CD4-positive, alpha-beta T cell treated with Interleukin-4 for 1 hour (primary cell): ENCODE measurements at regions not wholly inside any gene's neighbourhood (a gene's known extent, or its start where the extent isn't known, plus 50 kb on each side); places are given as distances from the start of the nearest gene placed in this dataset.

Source experiments
- DNase-seq, 2 donors: peaks; one replicate each; pipeline ENCODE4 v3.0.0-alpha.2; 2020 to 2022

GRCh38 chr5:40413743-40414142, 266.0 kb upstream of the PTGER4 start:
- DNase-seq = no peak

- DNase-seq = no peak
Measured at GRCh38 chr5:40412771-40413170, 266.9 kb upstream of the PTGER4 start.

- DNase-seq = peak in 1 of 2 donors; percentile 22
Measured at GRCh38 chr5:40410964-40411635, 268.6 kb upstream of the PTGER4 start.

GRCh38 chr5:40410231-40410861, 269.4 kb upstream of the PTGER4 start:
- DNase-seq = peak; percentile 92 to 95

DNA sequence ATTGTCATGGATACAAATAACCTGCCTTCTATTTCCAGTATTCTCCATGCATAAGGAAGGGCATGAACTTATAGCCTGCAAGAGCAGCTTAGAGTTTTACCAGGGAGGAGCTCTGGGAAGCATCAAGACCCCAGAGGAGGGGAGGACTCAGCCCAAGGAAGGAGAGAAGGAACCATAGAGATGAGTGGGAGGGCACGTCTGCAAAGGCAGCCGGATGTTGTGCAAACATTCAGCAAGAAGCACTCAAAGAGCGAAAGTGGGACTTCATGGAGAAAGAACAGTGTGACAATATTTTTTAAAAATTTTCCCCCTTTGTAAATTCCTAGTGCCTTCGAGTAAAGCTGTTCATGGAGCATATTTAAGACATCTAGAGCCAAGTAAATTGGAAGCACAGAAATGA, 270.1 kb upstream of the PTGER4 start:
- peak; percentile 63 to 69 for DNase-seq

GRCh38 chr5:40406741-40407211, 272.9 kb upstream of the PTGER4 start:
- DNase-seq = peak; percentile 60 to 64

GRCh38 chr5:40405996-40406740, 273.5 kb upstream of the PTGER4 start:
- peak; percentile 38 to 81 for DNase-seq

- DNase-seq = no peak
Measured at GRCh38 chr5:40405230-40405629, 274.5 kb upstream of the PTGER4 start.

DNA sequence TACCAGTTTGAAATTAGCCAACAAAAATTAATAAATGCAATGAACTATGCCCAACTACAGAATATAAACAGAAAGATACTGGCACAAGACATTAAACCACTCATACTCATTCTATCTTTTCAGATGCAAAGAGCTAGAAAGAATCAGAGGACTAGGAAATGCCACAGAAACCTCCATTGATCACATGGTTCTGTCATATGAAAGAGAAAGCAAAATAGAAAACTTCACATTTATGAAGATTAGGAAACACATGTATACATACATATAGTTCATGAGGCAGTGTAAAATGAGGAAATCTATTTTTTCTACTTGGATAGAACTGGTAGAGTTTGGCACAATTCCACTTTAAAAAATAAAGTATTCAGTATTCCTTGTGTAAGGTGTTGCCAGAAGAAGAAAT, 275.1 kb upstream of the PTGER4 start:
- DNase-seq = peak in 1 of 2 donors; percentile 67

DNA sequence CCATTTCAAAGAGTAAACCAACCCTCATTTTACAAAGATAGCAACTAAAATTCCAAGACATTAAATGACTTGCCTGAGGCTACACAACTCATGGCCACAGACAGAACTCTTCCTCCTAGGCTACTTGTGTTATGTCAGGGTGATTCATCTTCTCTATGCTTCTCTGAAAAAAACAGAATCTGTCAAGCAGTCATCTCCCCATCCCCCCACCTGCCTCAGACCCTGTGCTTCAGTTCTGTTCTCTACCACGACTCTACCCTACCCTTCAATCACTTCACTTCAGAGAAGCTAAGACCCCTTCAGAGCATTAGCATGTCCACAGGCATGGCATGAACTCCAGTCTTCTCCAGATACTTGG, 277.7 kb upstream of the PTGER4 start:
- DNase-seq = peak in 1 of 2 donors; percentile 41

DNA sequence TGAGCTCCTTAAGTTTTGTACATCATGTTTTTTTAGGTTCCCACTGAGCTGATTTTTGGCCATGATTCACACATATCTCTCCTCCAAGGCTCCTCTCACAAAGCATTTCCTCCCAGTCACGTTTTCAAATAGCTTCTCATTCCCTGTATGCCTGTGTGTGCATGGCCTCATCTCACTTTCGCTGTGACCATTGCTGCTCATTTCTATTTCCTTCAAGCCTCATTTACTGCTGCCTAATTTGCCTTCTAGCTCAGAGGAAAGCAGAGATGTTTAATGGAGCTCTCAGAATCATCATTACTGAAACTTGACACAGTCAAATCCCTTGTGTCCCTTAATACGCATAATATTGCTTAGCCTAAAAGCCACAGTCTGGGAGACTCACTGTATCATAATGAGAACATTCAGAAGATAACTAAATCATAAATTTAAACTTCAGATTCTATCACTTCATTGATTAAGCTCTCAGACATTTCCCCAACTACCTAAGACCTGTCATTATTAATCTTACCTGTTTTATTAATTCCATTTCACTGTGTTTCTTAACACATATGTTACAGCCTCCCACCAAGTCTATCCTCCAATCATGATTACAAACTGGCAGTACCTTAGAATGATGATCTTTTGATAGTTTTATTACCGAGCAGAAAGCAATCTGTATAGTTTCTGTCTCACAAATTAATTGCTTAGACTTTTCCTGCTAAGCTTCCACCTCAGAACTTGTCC, 278.3 kb upstream of the PTGER4 start:
- no peak for DNase-seq

DNA sequence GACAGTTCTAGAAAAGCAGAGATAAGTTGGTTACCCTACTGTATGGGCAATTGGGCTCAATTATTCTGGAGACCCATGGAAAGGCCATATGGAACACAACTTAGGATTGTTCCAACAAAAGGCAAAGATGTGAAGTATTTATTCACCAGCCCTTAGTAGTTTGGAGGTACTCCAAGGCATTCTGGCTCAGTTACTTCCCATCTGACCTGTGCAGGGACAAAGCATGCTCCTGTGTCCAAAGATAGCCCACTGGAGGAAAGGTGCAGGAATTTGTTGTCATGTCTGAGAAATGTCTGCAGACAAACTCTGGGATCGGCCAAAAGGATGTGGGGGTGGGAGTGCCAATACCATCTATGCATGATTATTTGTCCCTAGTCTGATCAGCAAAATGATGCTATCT, 279.5 kb upstream of the PTGER4 start:
- no peak for DNase-seq

GRCh38 chr5:40399349-40399748, 280.4 kb upstream of the PTGER4 start:
- DNase-seq = no peak

GRCh38 chr5:40397976-40398375, 281.7 kb upstream of the PTGER4 start:
- no peak for DNase-seq

DNA sequence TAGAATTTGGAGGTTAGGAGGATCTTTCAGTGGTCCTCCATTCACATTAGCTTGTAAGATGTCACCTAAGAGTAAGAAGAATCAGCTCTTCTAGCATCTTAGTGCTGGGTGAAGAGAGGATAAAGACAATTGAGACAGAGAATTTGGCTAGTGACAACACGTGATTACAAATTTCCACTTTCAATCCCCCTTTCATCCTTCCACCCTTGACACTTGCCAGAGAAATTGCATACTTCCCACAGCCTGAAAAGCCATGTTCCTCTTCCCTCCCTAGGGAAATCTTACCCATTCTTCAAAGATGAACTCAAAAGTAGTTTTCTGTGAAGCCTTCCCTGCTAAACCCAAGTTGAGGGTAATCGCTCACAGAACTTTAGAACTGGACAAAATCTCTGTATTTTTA, 282.6 kb upstream of the PTGER4 start:
- DNase-seq = no peak

DNA sequence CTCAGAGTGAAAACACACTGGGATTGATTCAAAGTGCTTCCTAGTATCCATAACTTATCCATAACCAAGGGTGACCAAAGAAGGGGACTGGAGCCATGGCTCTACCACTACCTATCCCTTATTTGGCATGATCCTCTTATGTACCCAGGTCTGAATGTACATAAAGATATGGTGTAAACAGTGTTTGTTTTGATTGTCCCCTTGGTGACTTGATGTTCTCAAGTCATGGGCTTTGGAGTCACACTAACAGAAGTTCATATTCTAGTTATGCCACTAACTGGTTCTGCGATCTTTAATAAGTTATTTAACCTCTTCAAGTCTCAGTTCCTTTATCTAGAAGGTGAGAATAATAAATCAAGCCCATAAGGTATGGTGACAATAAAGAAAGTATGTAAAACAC, 283.4 kb upstream of the PTGER4 start:
- no peak for DNase-seq

DNA sequence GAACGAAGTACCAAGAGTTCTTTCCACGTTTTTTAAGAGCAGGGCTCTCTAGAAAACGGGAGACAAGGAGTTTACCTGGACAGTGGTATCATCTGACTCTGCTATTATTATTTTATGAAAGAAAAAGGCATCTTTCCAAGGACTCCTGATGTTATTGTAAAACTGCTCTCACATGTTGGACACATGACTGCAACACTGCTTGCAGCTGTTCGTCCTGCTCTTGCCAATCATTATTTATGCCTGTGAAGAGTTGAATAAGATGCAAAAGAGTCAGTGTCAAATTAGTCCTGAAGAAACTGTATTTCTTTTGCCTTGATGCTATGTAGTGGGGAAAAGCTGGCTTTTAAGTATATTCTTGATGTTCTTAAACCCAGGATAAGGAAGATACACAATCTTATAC, 284.5 kb upstream of the PTGER4 start:
- DNase-seq = no peak

DNA sequence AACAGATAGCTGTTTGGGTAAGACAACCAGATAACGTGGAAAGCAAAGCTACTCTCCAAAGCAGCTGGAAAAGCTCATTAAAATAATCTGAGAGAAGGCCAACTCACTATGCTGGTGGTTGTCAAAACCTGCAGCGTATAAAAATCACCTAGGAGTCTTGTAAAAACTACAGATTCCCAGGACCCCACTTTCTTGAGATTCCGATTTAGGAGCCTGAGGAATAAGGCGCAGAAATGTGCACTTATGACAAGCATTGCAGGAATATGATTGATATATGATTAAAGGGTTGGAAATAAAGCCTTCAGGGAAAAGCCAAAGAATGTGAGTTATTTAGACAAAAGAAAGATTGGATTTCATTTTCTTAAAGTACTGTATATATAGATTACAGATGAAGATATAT, 285.0 kb upstream of the PTGER4 start:
- no peak for DNase-seq

DNA sequence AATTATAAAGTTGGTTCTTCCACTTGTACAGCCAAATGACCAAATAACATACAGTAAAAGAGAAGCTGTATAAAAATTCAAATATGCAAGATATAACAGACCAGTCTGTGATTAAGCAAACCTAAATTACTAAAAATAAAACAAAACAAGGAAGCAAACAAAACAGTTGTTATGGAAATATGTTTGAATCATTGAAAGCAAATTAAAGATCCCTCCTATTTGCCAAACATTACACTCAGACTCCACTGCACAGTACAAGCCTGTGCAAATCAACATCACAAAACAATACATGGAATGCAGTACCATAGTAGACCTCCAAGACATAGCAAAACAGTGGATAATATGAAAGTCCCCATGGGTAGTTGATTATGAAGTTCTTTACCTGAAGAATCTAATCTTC, 288.1 kb upstream of the PTGER4 start:
- no peak for DNase-seq

DNA sequence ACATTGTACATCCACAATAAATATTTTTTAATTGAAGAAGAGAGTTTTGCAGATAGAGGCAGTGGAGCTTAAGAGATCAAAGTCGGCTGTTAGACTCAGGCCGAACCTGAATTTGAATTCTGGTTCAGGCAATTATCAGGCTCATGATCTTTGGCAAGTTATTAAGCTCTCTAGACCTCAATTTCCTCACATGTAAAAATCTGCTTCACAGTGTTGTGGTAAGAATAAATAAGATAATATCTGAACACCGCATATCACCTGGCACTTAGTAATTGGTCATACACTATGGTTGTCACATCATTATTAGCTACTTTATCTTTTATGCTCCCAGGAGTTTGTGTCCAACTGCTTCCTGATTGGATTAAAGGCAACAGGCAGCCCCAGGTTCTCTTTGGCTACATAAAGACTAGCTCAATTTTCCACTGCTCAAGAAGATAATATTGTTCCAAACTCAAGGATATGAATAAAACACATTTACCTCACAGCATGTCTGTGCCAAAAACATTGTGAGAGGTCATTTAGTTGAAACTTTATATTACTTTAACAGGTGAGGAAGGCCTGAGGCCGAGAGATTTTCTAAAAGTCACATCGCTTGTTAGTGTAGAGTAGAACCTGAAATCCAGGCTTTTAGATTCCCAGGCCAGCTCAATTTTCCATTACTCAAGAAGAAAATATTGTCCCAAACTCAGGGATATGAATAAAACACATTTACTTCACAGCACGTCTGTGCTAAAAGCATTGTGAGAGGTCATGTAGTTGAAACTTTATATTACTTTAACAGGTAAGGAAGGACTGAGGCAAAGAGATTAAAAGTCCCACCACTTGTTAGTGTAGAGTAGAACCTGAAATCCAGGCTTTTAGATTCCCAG, 289.2 kb upstream of the PTGER4 start:
- peak in 1 of 2 donors; percentile 66 for DNase-seq

GRCh38 chr5:40389591-40389990, 290.1 kb upstream of the PTGER4 start:
- no peak for DNase-seq

DNA sequence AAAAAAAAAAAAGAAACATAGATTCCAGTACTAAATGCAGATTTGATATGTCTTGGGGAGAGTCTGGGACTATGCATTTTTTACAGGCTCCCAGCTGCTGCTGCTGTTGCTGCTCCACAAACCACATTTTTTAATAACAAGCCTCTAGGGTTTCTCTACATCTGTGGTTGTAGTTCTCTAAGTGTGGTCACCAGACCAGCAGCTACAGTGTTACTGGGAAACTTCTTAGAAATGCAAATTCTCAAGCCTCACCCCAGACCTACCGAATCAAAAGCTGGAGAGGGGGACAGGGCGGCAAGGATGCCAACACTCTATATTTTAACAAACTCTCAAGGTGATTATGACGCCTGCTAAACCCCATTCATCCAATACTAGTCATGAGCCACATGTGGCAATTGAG, 293.4 kb upstream of the PTGER4 start:
- peak; percentile 65 to 74 for DNase-seq
